Occipital lobe (tissue), 1 donor: ENCODE measurements at regions not wholly inside any gene's neighbourhood (a gene's known extent, or its start where the extent isn't known, plus 50 kb on each side); places are given as distances from the start of the nearest gene placed in this dataset.
A peak's percentile ranks its signal among the peaks of the same experiment; 100 is the strongest.
"Not testable (repeated sequence)": the region's sequence is repeated elsewhere in the genome, so short reads cannot be mapped to it uniquely, and the experiment has no call there.

Experiments
- DNase-seq: peaks from one replicate; lab custom pipeline; 2025; lab: John Stamatoyannopoulos, UW

GRCh38 chr20:11671015-11671511 lies 246.6 kb upstream of the BTBD3 start:
- no peak for DNase-seq

- DNase-seq, result no peak
Measured at GRCh38 chr20:11672959-11673358, 244.7 kb upstream of the BTBD3 start.

GRCh38 chr20:11675920-11676629 lies 241.6 kb upstream of the BTBD3 start:
- no peak for DNase-seq

DNA sequence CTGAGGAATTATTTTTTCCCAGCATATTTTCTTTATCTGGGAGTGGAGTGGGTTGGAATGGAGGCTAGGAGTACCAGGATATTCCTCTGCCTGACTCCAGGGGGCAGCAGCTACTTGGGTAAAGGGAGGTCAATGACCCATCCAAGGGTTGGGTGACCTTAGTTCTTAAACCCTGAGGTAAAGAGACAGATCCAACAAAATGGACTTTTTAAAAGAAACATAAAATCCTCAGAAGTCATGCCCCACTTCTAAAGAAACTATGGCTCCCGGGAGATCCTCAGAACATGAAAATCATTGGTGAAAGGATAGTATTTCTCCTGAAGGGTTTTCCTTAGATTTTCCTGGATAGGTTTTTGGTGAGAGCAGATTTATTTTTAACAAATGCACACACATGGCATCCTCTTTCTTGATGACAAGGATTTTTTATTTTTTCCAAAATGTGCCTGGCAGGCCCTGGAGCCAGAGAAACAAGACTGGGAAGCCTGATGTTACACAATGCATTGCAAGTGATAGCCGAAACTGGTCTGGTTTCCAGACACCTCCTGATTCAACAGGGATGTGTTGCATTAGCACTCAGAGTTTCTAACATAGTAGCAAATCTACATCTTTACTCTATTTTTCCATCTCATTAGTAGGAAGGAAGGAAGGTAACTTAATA lies 240.9 kb upstream of the BTBD3 start:
- peak; percentile 2 for DNase-seq

GRCh38 chr20:11677428-11677827 lies 240.3 kb upstream of the BTBD3 start:
- DNase-seq, result no peak

DNA sequence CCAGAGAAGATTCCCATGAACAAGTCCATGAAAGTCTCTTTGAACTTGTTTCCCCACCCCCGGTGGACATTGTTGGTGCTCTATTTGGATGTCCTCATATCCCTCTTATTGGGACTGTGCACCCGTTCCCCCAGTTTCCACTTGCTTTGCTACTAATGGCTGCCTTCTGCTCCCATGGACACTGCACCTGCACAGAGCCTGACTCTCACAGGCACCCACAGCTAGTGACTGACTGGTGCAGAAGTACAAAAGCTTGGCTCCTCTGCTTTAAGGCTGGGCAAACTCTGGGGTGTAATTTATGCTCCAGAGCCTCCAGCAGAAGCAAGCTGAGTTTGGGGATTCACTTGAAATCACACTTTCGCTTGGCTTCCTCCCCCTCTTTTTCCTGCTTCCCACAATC lies 239.9 kb upstream of the BTBD3 start:
- peak; percentile 17 for DNase-seq

DNA sequence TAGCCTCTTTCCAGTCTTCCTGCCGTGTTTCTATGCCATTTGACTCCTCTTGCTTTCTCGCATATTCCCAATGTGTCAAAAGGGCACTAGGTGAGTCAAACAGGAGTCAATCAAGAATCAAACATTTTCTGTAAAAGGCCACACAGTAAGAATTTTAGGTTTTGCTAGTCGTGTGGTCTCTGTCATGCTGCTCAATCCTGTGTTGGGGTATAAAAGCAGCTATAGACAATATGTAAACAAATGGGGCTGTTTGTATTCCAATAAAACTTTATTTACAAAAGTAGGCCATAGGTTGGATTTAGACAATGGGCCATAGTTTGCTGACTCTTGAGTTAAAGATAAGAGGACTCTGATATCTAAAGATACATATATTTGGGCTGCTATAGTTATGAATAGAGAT lies 235.4 kb upstream of the BTBD3 start:
- no peak for DNase-seq

DNA sequence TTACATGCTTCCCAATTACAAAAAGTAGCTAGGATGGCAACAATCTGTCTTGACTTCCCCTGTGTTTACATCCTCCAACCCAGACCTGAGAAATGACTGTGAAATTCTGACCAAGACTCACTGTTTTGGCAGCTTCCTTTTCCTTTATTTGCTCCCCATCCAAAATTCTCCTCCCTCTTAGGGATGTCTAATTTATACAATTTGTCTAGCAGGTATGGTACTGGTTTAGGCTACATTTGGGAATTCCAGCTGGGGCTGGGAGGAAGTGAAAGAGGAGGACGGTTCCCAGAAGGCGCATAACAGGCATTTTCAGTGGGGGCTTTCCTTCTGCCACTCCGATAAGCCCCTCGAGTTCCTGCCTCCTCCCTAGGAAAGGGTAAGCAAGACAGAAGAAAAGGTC lies 231.5 kb upstream of the BTBD3 start:
- DNase-seq, result no peak

GRCh38 chr20:11686820-11687543 lies 230.7 kb upstream of the BTBD3 start:
- DNase-seq, result peak; percentile 63

GRCh38 chr20:11687546-11688292 lies 230.0 kb upstream of the BTBD3 start:
- DNase-seq, result no peak

GRCh38 chr20:11689262-11689661 lies 228.4 kb upstream of the BTBD3 start:
- no peak for DNase-seq

GRCh38 chr20:11691766-11692165 lies 225.9 kb upstream of the BTBD3 start:
- no peak for DNase-seq

GRCh38 chr20:11692567-11692966 lies 225.1 kb upstream of the BTBD3 start:
- DNase-seq, result no peak

DNA sequence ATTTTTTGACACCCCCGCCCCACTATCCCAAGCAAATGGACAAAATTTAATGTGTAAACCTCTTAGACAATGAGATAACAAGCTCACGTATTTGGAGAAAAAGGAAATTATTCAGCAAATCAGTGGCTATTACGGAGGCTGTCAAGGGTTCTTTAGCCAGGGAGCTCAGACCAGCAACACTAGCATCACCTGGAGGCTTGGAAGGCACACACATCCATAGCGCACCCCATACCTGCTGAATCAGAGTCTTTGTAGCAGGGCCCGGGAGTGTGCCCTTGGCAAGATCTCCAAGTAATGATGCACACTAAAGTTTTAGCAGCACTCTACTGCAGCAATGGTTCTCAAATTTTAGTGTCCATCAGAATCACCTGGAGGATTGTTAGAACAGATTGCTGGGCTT lies 223.2 kb upstream of the BTBD3 start:
- no peak for DNase-seq

DNA sequence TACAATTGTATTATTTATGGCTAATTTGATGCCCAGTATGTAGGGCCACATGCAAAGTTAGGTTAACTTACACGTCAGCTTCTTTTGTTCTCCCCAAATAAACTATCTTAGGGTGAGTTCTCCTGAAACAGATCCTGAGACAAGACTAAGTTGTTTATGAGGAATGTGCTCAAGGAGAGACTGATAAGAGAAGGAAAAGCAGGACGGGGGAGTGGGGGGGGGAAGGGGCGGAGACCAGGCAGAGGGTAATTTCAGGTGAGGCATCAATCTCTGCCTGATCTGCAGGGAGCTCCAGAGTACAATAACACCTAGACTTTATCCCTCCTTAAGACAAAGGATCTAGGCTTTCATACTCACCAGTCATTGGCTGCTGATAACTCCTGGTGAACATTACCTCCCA lies 220.6 kb upstream of the BTBD3 start:
- no peak for DNase-seq

DNA sequence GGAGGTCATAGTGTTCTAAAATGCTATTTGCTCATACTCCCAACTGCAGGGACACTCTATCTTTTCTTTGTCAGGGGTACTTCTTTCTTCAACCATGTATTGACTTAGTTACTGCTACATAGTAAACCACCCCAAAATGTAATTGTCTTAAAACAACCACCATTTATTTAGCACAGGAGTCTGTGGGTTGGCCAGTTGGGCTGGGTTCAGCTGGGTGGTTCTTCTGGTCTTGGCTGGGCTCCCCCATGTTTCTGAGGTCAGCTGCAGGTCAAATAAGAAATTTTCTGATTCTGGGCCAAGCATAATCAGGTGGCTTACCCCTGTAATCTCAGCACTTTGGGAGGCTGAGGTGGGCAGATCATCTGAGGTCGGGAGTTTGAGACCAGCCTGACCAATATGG lies 220.0 kb upstream of the BTBD3 start:
- DNase-seq, result no peak

- DNase-seq, result no peak
Measured at GRCh38 chr20:11698124-11698523, 219.6 kb upstream of the BTBD3 start.

GRCh38 chr20:11700831-11701230 lies 216.9 kb upstream of the BTBD3 start:
- DNase-seq, result no peak

- DNase-seq, result no peak
Measured at GRCh38 chr20:11702721-11703518, 214.8 kb upstream of the BTBD3 start.

DNA sequence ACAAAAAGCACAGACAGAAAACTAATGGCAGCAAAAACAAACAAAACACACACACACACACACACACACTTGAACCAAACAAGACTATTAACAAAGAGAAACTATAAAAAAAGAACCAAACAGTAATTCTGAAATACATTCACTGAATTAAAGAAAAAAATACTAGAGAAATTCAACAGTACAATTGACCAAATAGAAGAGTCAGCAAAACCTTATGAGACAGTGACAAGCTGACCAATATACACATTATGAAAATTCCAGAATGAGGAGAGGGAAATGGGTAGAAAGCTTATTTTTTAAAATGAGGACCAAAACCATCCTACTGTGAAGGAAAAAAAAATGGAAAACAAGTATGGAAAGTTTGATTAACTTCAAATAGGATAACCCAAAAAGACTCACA lies 212.2 kb upstream of the BTBD3 start:
- DNase-seq, result no peak

DNA sequence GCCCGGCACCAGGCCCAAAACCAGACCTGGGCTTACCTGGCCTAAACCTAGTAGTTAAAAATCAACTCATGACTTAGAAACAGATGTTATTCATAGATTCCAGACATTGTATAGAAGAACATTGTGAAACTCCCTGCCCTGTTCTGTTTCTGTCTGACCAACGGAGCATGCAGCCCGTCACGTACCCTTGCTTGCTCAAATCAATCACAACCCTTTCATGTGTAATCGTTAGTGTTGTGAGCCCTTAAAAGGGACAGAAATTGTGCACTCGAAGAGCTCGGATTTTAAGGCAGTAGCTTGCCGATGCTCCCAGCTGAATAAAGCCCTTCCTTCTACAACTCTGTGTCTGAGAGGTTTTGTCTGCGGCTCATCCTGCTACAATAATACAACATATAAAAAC lies 209.5 kb upstream of the BTBD3 start:
- not testable (repeated sequence) for DNase-seq
